HEK293T (cell line): ENCODE measurements at regions not wholly inside any gene's neighbourhood (a gene's known extent, or its start where the extent isn't known, plus 50 kb on each side); places are given as distances from the start of the nearest gene placed in this dataset.

Source experiments
- BHLHE40 ChIP-seq: fragments of 450-650 bp; IDR thresholded peaks from 2 replicates; pipeline ENCODE4 v1.6.1; 2016; ENCODE audit warnings: mild to moderate bottlenecking, moderate library complexity, borderline replicate concordance
- FOXM1 ChIP-seq: fragments of 450-650 bp; IDR thresholded peaks from 2 replicates; pipeline ENCODE4 v1.6.1; 2017; ENCODE audit warnings: mild to moderate bottlenecking, borderline replicate concordance
- HDGF ChIP-seq: fragments of 450-650 bp; IDR thresholded peaks from 2 replicates; pipeline ENCODE4 v1.6.1; 2017; ENCODE audit warnings: antibody characterized with exemption, borderline replicate concordance
- NFRKB ChIP-seq: fragments of 450-650 bp; IDR thresholded peaks from 2 replicates; pipeline ENCODE4 v1.6.1; 2016; ENCODE audit warnings: mild to moderate bottlenecking, moderate library complexity
- PKNOX1 ChIP-seq: fragments of 450-650 bp; IDR thresholded peaks from 2 replicates; pipeline ENCODE4 v1.6.1; 2016
- ZNF384 ChIP-seq: fragments of 450-650 bp; IDR thresholded peaks from 2 replicates; pipeline ENCODE4 v1.6.1; 2016

GRCh38 chr4:156598138-156598681, 373.4 kb downstream of the PDGFC start:
- no peak for TF ChIP-seq BHLHE40
- TF ChIP-seq HDGF, result no peak
- no peak for TF ChIP-seq NFRKB
- TF ChIP-seq PKNOX1, result no peak
- TF ChIP-seq ZNF384, result no peak
- no peak for TF ChIP-seq FOXM1
